ENCODE measurements at regions not wholly inside any gene's neighbourhood (a gene's known extent, or its start where the extent isn't known, plus 50 kb on each side); places are given as distances from the start of the nearest gene placed in this dataset.

GRCh38 chr5:174489920-174490597 lies 234.3 kb upstream of the MSX2 start:
- TF ChIP-seq CTCF (IDR thresholded peaks at IDR 0.05 in 4 of 5, conservative IDR thresholded peaks at IDR 0.05 in 1 of 5) (no peak), POLR2A (IDR thresholded peaks at IDR 0.05) (no peak)

All from gastrocnemius medialis (tissue), 4 donors.